ENCODE measurements at regions not wholly inside any gene's neighbourhood (a gene's known extent, or its start where the extent isn't known, plus 50 kb on each side); places are given as distances from the start of the nearest gene placed in this dataset.

DNA sequence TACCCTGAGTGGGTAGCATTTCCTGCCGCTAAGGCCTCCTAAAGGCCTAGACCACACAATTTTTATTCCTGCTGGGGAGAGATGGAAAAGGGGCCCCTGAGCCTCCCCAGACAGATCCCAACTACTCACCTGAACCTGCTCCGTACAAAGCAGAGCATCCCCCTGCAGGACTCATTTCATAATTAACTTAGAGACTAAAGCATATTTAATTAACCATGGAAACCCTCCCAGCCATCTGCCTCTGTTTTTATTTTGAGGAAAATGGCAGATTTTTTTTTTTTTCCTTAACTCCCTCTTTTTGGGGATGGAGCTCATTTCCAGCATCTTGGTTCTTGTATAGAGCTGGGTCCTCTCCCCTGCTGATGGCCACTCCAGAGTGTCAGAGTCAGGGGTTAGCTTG is 96.5 kb upstream of the CRHR1 start:
- DNase-seq (ENCODE audit: low read depth), result no peak

DNA sequence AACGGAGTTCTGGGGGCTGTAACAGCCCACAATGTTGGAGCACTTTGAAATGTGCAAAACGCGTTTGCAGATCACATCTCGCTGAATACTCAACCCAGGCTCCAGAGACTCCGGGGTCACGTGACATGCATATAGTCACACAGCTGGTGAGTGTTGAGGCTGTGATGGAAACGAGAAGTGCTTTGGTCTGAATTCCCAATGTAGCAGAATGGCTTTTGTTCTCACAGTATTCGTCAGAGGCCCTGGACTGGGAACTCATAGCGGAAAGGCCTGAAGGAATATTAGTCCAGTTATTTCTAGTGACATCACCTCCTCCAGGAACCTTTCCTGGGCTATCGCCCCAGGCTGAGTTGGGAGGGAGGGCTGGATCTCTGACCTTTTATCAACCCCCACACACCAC is 95.8 kb upstream of the CRHR1 start:
- DNase-seq (ENCODE audit: low read depth), result no peak

GRCh38 chr17:45688820-45689219 is 95.3 kb upstream of the CRHR1 start:
- DNase-seq (ENCODE audit: low read depth), result no peak

DNA sequence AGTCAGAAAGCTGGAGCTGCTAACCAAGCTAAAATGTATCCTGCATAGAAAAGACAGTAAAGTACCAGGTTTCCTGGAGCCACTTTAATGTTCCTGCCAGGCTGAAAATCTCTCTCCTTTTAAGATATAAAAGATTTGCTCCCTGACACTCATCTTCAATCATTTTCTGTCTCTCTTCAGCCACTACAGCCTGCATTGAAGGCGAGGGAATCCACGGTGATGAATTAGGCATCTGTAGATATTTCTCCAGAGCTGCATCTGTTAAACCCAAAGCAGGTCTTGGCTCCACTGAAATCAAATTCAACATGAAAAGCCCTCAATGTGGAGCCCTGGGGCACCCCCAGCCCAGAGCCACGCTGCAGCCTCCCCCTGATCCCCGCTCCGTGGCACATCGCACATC is 94.7 kb upstream of the CRHR1 start:
- DNase-seq (ENCODE audit: low read depth), result no peak

- no peak for DNase-seq (ENCODE audit: low read depth)
Measured at GRCh38 chr17:45690625-45691275, 93.4 kb upstream of the CRHR1 start.

GRCh38 chr17:45692661-45693060 is 91.5 kb upstream of the CRHR1 start:
- no peak for DNase-seq (ENCODE audit: low read depth)

- no peak for DNase-seq (ENCODE audit: low read depth)
Measured at GRCh38 chr17:45693792-45694191, 90.3 kb upstream of the CRHR1 start.

DNA sequence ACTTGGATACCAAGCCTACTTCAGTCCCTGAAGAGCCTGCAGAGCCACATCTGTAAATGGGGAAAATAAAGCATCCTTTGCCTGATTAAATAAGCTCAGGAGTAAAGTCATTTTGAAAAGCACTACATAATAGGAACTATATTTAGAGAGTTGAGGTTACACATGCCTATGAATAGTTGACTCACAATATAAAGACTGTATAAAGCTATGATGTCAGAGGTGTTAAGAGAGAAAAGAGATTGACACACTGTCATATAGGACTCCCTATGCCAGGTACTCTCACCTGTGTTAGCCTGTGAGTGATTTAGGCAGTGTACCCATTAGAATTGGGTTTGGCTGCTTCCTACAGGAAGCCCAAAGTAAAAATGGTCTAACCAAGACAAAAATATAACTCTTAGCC is 87.7 kb upstream of the CRHR1 start:
- DNase-seq (ENCODE audit: low read depth), result no peak

GRCh38 chr17:45697076-45697475 is 87.0 kb upstream of the CRHR1 start:
- DNase-seq (ENCODE audit: low read depth), result no peak

DNA sequence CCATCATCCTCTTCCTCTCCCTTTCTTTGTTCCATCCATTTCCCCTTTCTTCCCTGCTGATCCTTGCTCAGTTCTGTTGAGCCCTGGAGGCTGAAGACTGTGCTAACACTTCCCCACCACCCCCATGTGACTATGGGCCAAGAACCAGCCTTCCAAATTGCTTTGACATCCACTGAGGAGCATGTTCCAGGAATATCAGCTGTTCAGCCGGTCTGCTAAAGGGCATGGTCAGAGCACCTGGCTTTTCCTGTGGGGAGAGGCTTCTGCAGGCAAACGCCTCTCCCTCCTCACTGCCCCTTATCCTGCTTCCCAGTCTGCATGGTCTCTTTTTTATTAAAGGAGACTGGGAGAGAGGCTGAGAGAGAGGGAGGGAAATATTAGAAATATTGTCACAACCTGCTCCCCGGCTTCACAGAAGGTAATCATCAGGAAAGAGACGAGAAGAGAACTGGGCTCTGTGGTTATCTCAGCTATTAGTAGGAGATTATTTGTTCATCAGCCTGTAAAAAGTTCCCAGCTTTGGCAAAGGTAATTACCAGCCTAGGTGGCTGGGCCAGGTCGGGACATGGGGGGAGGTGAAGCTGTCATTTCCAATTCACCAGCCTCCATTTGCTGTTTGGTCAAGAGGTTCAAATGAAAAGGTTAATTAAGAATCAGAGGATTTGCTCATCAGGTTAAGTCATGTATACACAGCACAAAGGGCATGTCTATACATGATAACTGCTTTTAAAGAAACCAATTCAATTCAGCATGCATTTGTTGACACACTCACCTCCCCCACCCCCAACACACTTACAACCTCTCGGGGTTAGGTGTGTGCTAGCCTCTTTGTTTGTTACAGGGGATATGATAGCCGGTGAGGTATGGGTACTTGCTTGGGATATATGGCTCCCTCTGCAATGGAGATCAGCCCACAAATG is 83.7 kb upstream of the CRHR1 start:
- DNase-seq (ENCODE audit: low read depth), result no peak

DNA sequence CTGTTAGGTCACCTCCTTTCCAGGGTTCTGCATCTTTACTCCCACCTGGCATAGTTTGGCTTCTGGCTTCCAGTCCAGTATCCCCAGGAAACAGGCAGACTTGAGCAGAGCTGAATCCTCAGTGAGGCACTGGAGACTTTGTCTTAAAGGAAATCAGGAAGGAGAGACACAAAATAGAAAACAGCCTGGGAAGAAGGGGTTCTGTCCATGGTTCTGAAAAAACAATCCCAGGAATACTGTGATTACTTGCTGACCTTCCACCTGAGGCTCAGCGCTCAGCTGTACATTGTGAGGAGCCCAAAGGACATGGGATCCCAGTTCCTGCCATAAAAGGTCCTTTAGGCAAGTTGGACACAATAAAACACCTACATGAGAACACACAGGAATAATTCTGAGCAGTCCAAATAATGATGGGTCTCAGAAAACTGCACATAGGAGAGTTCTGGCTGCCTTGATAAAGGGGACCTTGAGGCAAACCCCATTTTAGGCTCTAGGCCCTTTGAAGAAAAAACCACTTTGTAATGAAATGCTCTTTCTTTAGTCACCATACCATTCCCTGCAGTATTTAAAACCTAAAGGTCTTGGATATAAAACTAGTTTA is 81.4 kb upstream of the CRHR1 start:
- no peak for DNase-seq (ENCODE audit: low read depth)

GRCh38 chr17:45703348-45703747 is 80.8 kb upstream of the CRHR1 start:
- DNase-seq (ENCODE audit: low read depth), result no peak

DNA sequence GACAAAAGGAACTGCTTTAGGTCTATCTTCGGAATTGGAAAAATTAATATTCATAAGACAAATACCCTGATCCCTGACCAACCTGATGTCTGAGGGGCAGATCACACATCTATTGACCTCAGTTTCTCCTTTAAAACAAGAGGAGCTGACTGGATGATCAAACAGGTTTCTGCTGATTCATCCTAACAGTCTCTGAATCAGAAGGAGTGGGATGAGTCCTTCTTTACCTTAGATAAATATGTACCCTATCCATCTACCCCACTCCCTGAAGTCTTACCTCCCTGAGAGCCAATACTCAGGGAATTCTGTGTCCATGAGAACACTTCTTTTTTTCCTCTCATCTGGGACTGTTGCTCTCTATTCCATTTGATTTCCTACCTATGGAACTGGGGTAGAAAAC is 80.3 kb upstream of the CRHR1 start:
- DNase-seq (ENCODE audit: low read depth), result no peak

DNA sequence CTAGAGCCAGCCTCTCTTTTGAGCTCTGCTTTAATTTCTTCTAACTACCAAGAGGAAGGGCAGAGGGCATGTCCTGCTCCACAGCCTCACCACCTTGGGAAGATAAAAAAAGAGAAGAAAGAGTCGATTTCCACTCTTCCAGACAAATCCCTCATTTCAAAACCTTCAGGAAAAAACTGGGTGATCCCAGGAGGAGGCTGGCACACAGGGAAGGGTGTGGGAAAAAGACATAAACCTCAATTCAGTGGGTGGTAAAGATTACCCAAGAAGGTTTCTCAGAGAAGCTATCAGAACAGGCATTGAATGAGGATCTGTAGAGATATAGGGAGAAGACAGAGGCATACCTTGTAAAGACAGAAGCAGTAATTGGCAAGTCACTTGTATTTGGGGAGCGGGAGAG is 79.9 kb upstream of the CRHR1 start:
- no peak for DNase-seq (ENCODE audit: low read depth)

DNA sequence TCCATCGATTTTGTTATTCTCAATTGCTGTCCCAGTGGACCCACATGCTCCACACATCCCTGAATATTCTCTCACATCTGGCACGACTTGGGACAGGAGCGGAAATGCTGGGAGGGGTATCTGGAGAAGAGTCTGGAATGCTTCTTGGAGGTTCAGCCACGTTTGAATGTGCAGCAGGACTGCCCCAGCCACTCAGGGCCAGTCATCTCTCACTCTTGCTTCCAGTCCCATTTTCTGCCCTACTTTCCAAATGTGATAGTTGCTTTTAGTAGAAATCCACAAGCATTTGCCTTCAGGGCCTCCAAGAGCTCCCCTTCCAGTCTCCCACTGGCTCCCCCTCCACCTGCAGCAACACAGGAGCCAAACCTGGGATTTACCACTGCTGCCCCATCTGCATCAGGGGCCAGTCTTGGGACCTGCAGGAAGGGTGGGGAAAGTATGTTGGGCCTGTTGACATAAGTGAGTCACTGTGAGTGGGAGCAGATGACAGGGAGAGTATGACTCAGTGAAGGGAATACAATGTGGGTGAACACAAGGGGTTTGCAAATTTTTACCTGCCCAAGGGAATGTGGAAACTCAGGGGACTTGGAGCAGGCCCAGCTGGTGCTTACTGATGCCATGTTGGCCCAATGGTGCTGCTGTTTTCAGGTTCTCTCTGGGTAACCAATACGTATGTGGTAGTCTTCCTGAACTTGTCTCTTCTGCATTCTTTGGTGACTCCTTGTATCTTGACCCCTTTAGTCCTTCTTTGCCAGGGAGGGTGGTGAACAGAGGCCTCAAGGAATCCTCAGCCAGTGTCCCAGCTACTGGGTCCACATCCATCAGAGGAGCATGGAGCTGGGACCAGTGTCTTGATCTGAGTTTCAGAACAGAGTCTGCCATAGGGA is 78.8 kb upstream of the CRHR1 start:
- no peak for DNase-seq (ENCODE audit: low read depth)

- DNase-seq (ENCODE audit: low read depth), result no peak
Measured at GRCh38 chr17:45706033-45706432, 78.1 kb upstream of the CRHR1 start.

GRCh38 chr17:45708707-45709290 is 75.3 kb upstream of the CRHR1 start:
- DNase-seq (ENCODE audit: low read depth), result no peak

DNA sequence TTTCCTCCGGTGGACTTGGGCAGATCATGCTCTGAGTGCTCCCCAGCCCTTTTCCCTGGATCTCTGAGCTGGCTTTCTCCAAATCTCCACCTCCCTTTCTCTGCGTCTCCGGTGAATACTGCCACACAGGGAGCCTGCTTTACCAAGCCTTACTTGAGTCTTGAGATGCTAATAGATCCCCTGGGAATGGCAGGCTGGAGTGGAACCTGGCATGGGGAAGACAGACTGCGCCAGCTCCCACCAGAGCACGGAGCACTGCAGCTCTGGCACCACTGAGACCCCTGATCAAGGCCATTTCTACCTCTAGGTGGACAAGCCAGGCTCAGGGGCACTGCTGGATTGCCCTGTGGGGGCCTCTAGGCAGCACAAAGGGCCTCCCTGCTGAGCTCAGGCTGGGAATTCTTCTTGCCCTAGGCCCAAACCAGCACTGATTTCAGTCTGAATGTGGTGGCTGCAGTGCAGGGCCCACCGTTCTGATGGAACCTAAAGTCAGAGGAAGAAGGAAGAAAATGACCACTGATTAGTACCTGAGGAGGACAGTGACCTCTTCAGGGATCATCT is 74.3 kb upstream of the CRHR1 start:
- no peak for DNase-seq (ENCODE audit: low read depth)

- no peak for DNase-seq (ENCODE audit: low read depth)
Measured at GRCh38 chr17:45715787-45716186, 68.3 kb upstream of the CRHR1 start.

DNA sequence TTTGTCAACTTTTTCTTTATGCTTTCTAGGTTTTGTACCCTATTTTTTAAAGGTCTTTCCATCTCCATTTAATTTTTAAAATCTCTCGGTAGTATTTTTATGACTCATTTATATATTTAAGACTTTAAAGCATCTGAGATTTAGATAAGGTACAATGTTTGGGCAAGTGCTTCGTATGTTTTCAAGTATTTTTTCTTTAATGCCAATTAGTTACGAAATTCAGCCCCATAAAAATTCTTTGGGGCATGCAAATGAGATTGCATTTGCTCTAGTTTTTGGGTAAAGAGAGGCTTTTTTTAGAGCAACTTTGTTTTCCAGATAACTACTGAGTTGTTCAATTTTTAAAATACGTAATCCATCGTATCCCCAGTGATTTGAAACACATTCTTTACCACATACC is 65.3 kb upstream of the CRHR1 start:
- DNase-seq (ENCODE audit: low read depth), result no peak

DNA sequence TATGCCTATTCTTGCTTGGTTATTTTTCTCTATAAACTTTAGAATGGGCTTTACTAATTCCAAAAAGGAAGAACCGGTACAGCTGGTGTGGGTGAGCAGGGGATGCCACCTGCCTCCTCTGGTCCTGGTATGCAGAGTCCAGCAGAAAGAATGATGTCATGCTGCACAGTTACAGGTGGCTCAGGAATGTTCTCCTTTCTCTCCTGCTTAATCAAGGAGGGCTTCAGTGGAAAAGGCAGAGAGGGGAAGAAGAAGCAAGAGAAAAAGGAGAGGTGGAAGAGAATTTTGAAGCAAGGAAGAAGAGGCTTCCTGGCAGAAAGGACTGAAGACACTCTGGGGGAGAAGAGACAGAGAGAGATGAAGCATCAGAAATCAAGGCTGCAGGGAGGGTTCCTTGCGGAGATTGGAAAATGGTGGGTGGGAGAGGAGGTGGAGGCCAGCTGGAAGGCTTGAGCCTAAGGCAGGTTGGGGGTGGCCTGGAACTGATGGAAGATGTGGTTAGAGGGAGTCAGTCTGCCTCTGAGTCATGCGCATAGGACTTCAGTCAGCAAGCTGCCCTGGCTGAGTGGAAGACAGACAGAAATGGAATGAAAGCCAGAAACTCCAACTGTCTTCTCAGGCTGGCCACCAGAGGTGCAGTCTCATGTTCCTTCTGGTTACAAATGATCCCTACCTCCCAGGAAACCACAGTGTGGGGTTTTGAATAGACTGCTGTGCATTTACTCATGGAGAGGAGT is 64.6 kb upstream of the CRHR1 start:
- DNase-seq (ENCODE audit: low read depth), result no peak
